Fibroblast of skin of left quadriceps (primary cell): ENCODE measurements at regions not wholly inside any gene's neighbourhood (a gene's known extent, or its start where the extent isn't known, plus 50 kb on each side); places are given as distances from the start of the nearest gene placed in this dataset.

ENCODE experiments used
- DNase-seq, 2 experiments: peaks; one replicate each; pipeline ENCODE4 v3.0.0-alpha.2; 2013; ENCODE audit warnings: low read depth in 2 of 2

DNA sequence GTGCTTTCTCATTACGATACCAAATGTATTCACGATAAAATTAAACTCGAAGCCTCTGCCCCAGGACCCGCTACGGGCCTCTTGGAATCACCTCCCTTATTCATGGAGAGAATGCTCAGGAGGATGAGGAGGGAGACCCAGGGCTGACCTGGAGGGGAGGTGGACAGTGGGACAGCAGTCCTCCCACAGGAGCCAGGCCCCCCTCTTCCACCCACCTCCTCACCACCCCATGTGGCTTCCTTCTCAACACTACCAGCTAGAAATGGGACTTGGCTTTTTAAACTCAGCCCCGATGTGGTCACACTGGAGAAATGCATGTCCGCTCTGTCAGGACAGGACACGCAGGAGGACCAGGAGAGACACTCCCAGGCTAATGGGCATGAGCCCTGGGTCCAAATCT lies 147.9 kb upstream of the ID2 start:
- no peak for DNase-seq

- no peak for DNase-seq
These were observed 147.5 kb upstream of the ID2 start for GRCh38 chr2:8534386-8534728.

- DNase-seq, result peak in 1 of 2 experiments; percentile 18
These were observed 147.0 kb upstream of the ID2 start for GRCh38 chr2:8534729-8535468.

GRCh38 chr2:8535469-8535795 lies 146.4 kb upstream of the ID2 start:
- no peak for DNase-seq

DNA sequence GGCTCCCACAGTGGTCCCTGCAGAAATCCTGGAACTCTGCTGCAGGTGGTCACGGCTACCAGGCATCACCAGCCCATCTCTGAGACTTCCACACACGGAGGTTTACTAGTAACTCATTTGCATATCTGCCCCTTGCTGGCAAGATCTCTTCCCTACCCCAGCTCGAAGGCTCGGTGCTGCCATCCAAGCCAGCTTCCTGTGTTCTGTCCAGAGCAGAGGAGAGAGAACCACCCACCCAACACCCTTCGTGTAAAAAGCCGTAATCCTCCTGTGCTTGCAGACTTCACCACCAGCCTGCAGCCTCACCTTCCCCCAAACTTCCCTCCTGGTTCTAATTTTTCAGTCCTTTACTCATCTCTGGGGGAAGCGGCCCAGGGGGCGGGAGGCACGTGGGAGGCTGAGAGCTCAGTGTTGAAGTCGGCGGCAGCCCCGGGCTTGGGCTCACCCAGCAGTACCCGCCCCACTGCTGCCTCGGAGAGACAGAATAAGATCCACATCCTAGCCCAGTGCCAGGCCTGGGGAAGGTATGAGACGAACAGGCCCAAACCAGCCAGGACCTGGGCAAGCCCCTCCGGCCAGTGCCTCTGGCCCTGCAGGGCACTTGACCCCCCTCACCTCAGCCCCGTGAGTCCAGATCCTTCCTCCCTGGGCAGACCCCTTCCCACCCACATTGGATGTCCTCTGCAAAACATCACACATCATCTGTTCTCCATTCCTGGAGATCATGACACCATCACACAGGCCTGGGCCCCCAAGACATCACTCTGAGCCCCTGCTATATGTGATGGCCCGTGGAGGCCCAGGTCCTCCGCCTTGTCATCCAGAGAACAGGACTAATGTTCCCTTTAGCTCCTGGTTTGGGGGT lies 145.8 kb upstream of the ID2 start:
- peak; percentile 16 to 17 for DNase-seq

- DNase-seq, result no peak
These were observed 144.9 kb upstream of the ID2 start for GRCh38 chr2:8536686-8537561.

GRCh38 chr2:8537562-8538155 lies 144.2 kb upstream of the ID2 start:
- no peak for DNase-seq

- no peak for DNase-seq
These were observed 143.3 kb upstream of the ID2 start for GRCh38 chr2:8538531-8538930.

GRCh38 chr2:8538931-8539621 lies 142.8 kb upstream of the ID2 start:
- no peak for DNase-seq

- DNase-seq, result no peak
These were observed 141.9 kb upstream of the ID2 start for GRCh38 chr2:8539743-8540551.

DNA sequence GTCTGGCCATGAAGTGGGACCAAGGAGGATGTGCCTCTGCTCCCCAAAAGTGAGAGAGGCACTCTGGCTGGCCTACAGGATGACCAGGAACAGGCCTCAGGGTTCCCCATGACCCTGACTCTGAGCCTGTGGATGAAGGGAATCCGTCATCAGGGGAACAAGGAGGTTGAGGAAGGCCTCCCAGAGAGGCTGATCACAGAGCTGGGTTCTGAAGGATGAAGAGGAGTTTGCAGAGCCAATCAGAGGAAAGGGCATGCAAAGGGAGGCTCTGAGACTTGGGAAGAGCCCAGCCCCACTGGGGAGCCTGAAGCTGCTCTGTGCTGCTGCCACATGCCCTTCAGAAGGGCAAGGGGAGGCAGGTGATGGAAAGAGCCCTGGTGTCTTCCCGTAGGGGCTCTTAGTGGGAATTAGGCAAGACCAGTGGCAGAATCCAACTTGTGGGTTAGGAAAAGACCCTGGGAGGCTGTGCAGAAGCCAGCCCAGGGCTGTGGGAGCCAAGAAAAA lies 141.3 kb upstream of the ID2 start:
- no peak for DNase-seq

GRCh38 chr2:8541223-8541622 lies 140.6 kb upstream of the ID2 start:
- DNase-seq, result no peak

- no peak for DNase-seq
These were observed 140.2 kb upstream of the ID2 start for GRCh38 chr2:8541636-8542035.

DNA sequence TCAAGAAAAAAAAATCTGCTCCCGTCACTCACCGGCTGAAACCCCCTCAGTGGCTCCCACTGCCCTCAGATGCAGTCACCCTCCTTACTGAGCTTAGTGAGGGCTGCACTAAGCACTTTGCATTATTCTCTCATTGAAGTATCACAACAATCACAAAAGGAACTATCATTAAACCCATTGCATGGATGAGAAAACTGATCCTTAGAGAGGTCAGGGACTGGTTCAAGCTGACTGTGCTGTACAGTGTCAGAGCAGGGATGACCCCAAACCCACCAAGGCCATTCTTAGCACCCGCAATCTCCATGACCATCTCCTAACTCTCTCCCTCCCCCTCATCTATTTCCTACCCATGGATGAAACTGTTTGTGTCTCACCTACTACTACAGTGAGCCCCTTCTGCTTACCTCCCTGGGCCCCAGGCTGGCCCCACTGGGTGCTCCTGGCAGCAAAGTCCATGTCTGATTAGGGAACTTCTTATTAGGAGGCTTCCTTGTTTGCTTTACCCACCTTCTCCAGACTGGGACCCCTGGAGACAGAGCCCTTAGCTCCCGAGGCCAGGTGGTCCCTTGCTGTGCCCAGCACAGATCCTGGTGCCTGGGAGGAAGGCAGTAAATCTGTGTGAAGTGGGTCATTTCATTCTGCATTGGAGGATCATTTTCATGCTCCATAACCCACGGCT lies 139.3 kb upstream of the ID2 start:
- no peak for DNase-seq

GRCh38 chr2:8543060-8543382 lies 138.8 kb upstream of the ID2 start:
- no peak for DNase-seq

- peak; percentile 20 to 27 for DNase-seq
These were observed 138.3 kb upstream of the ID2 start for GRCh38 chr2:8543383-8544170.

- no peak for DNase-seq
These were observed 137.6 kb upstream of the ID2 start for GRCh38 chr2:8544171-8544785.
